ENCODE measurements at regions not wholly inside any gene's neighbourhood (a gene's known extent, or its start where the extent isn't known, plus 50 kb on each side); places are given as distances from the start of the nearest gene placed in this dataset.

GRCh38 chr4:58688568-58688967 lies 1578.4 kb upstream of the IGFBP7 start:
- H3K27ac ChIP-seq (ENCODE audit: low read depth, low read length): no peak overlapping the region
- H3K27me3 ChIP-seq (ENCODE audit: control insufficient read depth in 1 of 2, insufficient read depth in 2 of 2, low read length in 2 of 2): no peaks in the 10 kb centered on the region
- no peak overlapping the region for H3K4me3 ChIP-seq (ENCODE audit: low read depth in 1 of 2, low read length in 2 of 2)
- H3K4me1 ChIP-seq (ENCODE audit: insufficient read depth, low read length): no peaks in the 10 kb centered on the region
- H3K9ac ChIP-seq (ENCODE audit: low read length): no peak overlapping the region
- H3K36me3 ChIP-seq (ENCODE audit: insufficient read depth, low read length): no peaks in the 10 kb centered on the region
- H3K9me3 ChIP-seq (ENCODE audit: low read length): no peaks in the 10 kb centered on the region

- H3K4me3 ChIP-seq (ENCODE audit: low read depth in 1 of 2, low read length in 2 of 2): no peak overlapping the region
Measured at GRCh38 chr4:58679886-58680285, 1569.7 kb upstream of the IGFBP7 start.

DNA sequence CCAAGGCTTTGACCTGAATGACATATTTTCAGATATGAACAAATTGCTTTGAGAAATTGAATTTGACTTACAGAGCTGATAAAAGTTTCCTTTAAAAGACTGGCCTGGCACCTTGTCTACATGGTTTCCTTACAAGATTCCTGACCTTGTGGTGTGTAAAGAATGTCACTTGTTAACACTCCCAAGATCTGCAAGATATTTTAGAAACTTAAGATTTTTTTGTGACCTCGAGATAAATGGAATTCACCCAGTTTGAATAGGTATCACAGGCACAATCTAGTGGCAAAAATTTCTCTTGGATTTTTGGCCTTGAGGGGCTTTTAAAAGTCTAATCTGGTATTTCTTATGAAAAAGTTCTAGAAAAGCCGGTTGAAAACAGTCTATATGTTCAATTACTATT lies 1568.9 kb upstream of the IGFBP7 start:
- Histone ChIP-seq H3K36me3 (ENCODE audit: insufficient read depth, low read length) (no peaks in the 10 kb centered on the region), H3K27ac (ENCODE audit: low read depth, low read length) (no peak overlapping the region), H3K4me3 (ENCODE audit: low read depth in 1 of 2, low read length in 2 of 2) (no peak overlapping the region), H3K9ac (ENCODE audit: low read length) (no peak overlapping the region), H3K4me1 (ENCODE audit: insufficient read depth, low read length) (no peaks in the 10 kb centered on the region), H3K9me3 (ENCODE audit: low read length) (no peaks in the 10 kb centered on the region), H3K27me3 (ENCODE audit: control insufficient read depth in 1 of 2, insufficient read depth in 2 of 2, low read length in 2 of 2) (no peaks in the 10 kb centered on the region)

More at GRCh38 chr4:58679886-58680285, 1569.7 kb upstream of the IGFBP7 start:
- Histone ChIP-seq H3K27ac (ENCODE audit: low read depth, low read length) (no peak overlapping the region), H3K36me3 (ENCODE audit: insufficient read depth, low read length) (no peaks in the 10 kb centered on the region), H3K9ac (ENCODE audit: low read length) (no peak overlapping the region), H3K27me3 (ENCODE audit: control insufficient read depth in 1 of 2, insufficient read depth in 2 of 2, low read length in 2 of 2) (no peaks in the 10 kb centered on the region), H3K4me1 (ENCODE audit: insufficient read depth, low read length) (no peaks in the 10 kb centered on the region), H3K9me3 (ENCODE audit: low read length) (no peaks in the 10 kb centered on the region)

DNA sequence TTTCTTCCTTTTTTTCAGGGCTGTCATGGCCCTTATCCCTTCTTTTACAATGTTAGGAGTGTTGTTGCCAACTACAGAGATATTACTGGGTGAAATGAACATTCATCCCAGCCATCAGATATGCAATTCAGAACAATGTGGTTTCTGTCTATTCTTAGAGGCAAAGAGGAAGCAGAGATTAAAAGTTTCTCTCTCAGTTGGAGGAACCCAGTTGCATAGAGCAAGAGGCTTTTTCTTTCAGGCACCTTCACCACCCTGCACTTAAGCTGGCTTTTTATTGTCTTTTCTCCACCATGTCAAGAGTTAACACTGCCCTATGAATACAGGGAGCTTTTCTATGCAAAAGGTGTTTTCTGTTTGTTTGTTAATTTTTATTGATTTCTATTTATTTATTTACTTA lies 1559.6 kb upstream of the IGFBP7 start:
- Histone ChIP-seq H3K27me3 (ENCODE audit: control insufficient read depth in 1 of 2, insufficient read depth in 2 of 2, low read length in 2 of 2) (no peaks in the 10 kb centered on the region), H3K9ac (ENCODE audit: low read length) (no peak overlapping the region), H3K27ac (ENCODE audit: low read depth, low read length) (no peak overlapping the region), H3K4me3 (ENCODE audit: low read depth in 1 of 2, low read length in 2 of 2) (no peak overlapping the region), H3K4me1 (ENCODE audit: insufficient read depth, low read length) (no peaks in the 10 kb centered on the region), H3K36me3 (ENCODE audit: insufficient read depth, low read length) (no peaks in the 10 kb centered on the region), H3K9me3 (ENCODE audit: low read length) (no peaks in the 10 kb centered on the region)

- Histone ChIP-seq H3K36me3 (ENCODE audit: insufficient read depth, low read length) (no peaks in the 10 kb centered on the region), H3K9me3 (ENCODE audit: low read length) (no peaks in the 10 kb centered on the region), H3K4me1 (ENCODE audit: insufficient read depth, low read length) (no peaks in the 10 kb centered on the region), H3K4me3 (ENCODE audit: low read depth in 1 of 2, low read length in 2 of 2) (no peak overlapping the region), H3K27me3 (ENCODE audit: control insufficient read depth in 1 of 2, insufficient read depth in 2 of 2, low read length in 2 of 2) (no peaks in the 10 kb centered on the region), H3K27ac (ENCODE audit: low read depth, low read length) (no peak overlapping the region), H3K9ac (ENCODE audit: low read length) (no peak overlapping the region)
Measured at GRCh38 chr4:58665649-58666048, 1555.5 kb upstream of the IGFBP7 start.

GRCh38 chr4:58658701-58659100 lies 1548.5 kb upstream of the IGFBP7 start:
- no peak overlapping the region for H3K9ac ChIP-seq (ENCODE audit: low read length)
- H3K27ac ChIP-seq (ENCODE audit: low read depth, low read length): no peak overlapping the region
- no peaks in the 10 kb centered on the region for H3K36me3 ChIP-seq (ENCODE audit: insufficient read depth, low read length)
- H3K4me1 ChIP-seq (ENCODE audit: insufficient read depth, low read length): no peaks in the 10 kb centered on the region
- no peaks in the 10 kb centered on the region for H3K27me3 ChIP-seq (ENCODE audit: control insufficient read depth in 1 of 2, insufficient read depth in 2 of 2, low read length in 2 of 2)
- no peak overlapping the region for H3K4me3 ChIP-seq (ENCODE audit: low read depth in 1 of 2, low read length in 2 of 2)
- H3K9me3 ChIP-seq (ENCODE audit: low read length): no peaks in the 10 kb centered on the region

- Histone ChIP-seq H3K9me3 (ENCODE audit: low read length) (no peaks in the 10 kb centered on the region), H3K9ac (ENCODE audit: low read length) (no peak overlapping the region), H3K36me3 (ENCODE audit: insufficient read depth, low read length) (no peaks in the 10 kb centered on the region), H3K4me1 (ENCODE audit: insufficient read depth, low read length) (no peaks in the 10 kb centered on the region), H3K27me3 (ENCODE audit: control insufficient read depth in 1 of 2, insufficient read depth in 2 of 2, low read length in 2 of 2) (no peaks in the 10 kb centered on the region), H3K27ac (ENCODE audit: low read depth, low read length) (no peak overlapping the region), H3K4me3 (ENCODE audit: low read depth in 1 of 2, low read length in 2 of 2) (no peak overlapping the region)
Measured at GRCh38 chr4:58653251-58653650, 1543.1 kb upstream of the IGFBP7 start.

DNA sequence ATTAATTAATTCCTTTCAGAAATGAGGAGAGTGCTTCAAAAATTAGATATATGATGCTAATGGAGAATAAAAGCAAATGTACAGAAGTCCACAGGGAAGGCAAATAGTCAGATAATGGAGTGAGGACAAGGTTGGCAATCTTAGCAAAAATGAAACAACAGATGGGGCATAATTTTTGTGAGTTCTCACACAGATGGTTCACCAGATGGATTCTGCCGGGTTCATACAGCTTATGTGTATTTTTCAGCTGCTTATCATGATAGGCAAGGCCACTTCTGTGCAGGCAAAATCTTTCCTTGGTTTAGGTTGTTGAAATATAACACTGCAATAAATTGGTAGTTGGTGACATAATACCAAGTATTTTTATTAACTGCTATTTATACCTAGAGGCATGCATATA lies 1539.0 kb upstream of the IGFBP7 start:
- Histone ChIP-seq H3K27ac (ENCODE audit: low read depth, low read length) (no peak overlapping the region), H3K36me3 (ENCODE audit: insufficient read depth, low read length) (no peaks in the 10 kb centered on the region), H3K4me1 (ENCODE audit: insufficient read depth, low read length) (no peaks in the 10 kb centered on the region), H3K4me3 (ENCODE audit: low read depth in 1 of 2, low read length in 2 of 2) (no peak overlapping the region), H3K27me3 (ENCODE audit: control insufficient read depth in 1 of 2, insufficient read depth in 2 of 2, low read length in 2 of 2) (no peaks in the 10 kb centered on the region), H3K9ac (ENCODE audit: low read length) (no peak overlapping the region), H3K9me3 (ENCODE audit: low read length) (no peaks in the 10 kb centered on the region)

GRCh38 chr4:58646126-58646525 lies 1535.9 kb upstream of the IGFBP7 start:
- no peaks in the 10 kb centered on the region for H3K9me3 ChIP-seq (ENCODE audit: low read length)
- H3K27ac ChIP-seq (ENCODE audit: low read depth, low read length): no peak overlapping the region
- H3K9ac ChIP-seq (ENCODE audit: low read length): no peak overlapping the region
- no peaks in the 10 kb centered on the region for H3K27me3 ChIP-seq (ENCODE audit: control insufficient read depth in 1 of 2, insufficient read depth in 2 of 2, low read length in 2 of 2)
- H3K4me1 ChIP-seq (ENCODE audit: insufficient read depth, low read length): no peaks in the 10 kb centered on the region
- H3K4me3 ChIP-seq (ENCODE audit: low read depth in 1 of 2, low read length in 2 of 2): no peak overlapping the region
- H3K36me3 ChIP-seq (ENCODE audit: insufficient read depth, low read length): no peaks in the 10 kb centered on the region

GRCh38 chr4:58644549-58644948 lies 1534.4 kb upstream of the IGFBP7 start:
- H3K4me3 ChIP-seq (ENCODE audit: low read depth in 1 of 2, low read length in 2 of 2): no peak overlapping the region
- no peak overlapping the region for H3K9ac ChIP-seq (ENCODE audit: low read length)
- H3K9me3 ChIP-seq (ENCODE audit: low read length): no peaks in the 10 kb centered on the region
- H3K27me3 ChIP-seq (ENCODE audit: control insufficient read depth in 1 of 2, insufficient read depth in 2 of 2, low read length in 2 of 2): no peaks in the 10 kb centered on the region
- H3K36me3 ChIP-seq (ENCODE audit: insufficient read depth, low read length): no peaks in the 10 kb centered on the region
- H3K4me1 ChIP-seq (ENCODE audit: insufficient read depth, low read length): no peaks in the 10 kb centered on the region
- H3K27ac ChIP-seq (ENCODE audit: low read depth, low read length): no peak overlapping the region

- Histone ChIP-seq H3K36me3 (ENCODE audit: insufficient read depth, low read length) (no peaks in the 10 kb centered on the region), H3K9ac (ENCODE audit: low read length) (no peak overlapping the region), H3K4me1 (ENCODE audit: insufficient read depth, low read length) (no peaks in the 10 kb centered on the region), H3K27me3 (ENCODE audit: control insufficient read depth in 1 of 2, insufficient read depth in 2 of 2, low read length in 2 of 2) (no peaks in the 10 kb centered on the region), H3K4me3 (ENCODE audit: low read depth in 1 of 2, low read length in 2 of 2) (no peak overlapping the region), H3K27ac (ENCODE audit: low read depth, low read length) (no peak overlapping the region), H3K9me3 (ENCODE audit: low read length) (no peaks in the 10 kb centered on the region)
Measured at GRCh38 chr4:58636381-58636780, 1526.2 kb upstream of the IGFBP7 start.

- Histone ChIP-seq H3K9ac (ENCODE audit: low read length) (no peak overlapping the region), H3K4me3 (ENCODE audit: low read depth in 1 of 2, low read length in 2 of 2) (no peak overlapping the region), H3K36me3 (ENCODE audit: insufficient read depth, low read length) (no peaks in the 10 kb centered on the region), H3K4me1 (ENCODE audit: insufficient read depth, low read length) (no peaks in the 10 kb centered on the region), H3K9me3 (ENCODE audit: low read length) (no peaks in the 10 kb centered on the region), H3K27me3 (ENCODE audit: control insufficient read depth in 1 of 2, insufficient read depth in 2 of 2, low read length in 2 of 2) (no peaks in the 10 kb centered on the region), H3K27ac (ENCODE audit: low read depth, low read length) (no peak overlapping the region)
Measured at GRCh38 chr4:58617226-58617625, 1507.0 kb upstream of the IGFBP7 start.

Measured in muscle layer of colon (tissue), 2 donors.